Gastroesophageal sphincter (tissue), 3 donors: ENCODE measurements at regions not wholly inside any gene's neighbourhood (a gene's known extent, or its start where the extent isn't known, plus 50 kb on each side); places are given as distances from the start of the nearest gene placed in this dataset.

Experiments
- EP300 ChIP-seq: sonication (generic); formaldehyde crosslinking; IDR thresholded peaks from one replicate; pipeline ENCODE4 v1.6.1; 2017; ENCODE audit warnings: antibody characterized with exemption, mild to moderate bottlenecking
- POLR2A ChIP-seq, 2 donors: fragments of 450-650 bp; IDR thresholded peaks; one replicate each; pipeline ENCODE4 v1.6.1; 2017; ENCODE audit warnings: antibody characterized with exemption in 2 of 2, mild to moderate bottlenecking in 2 of 2, moderate library complexity in 1 of 2
- TF ChIP-seq, protein P1 (sequence below), 4 experiments: fragments of 200-600 bp in 2 of 4; fragments of 450-650 bp in 2 of 4; sonication (generic) in 1 of 4; IDR thresholded peaks; one replicate each; pipeline ENCODE4 v1.5.1; 2017 to 2019; ENCODE audit warnings: antibody characterized with exemption in 4 of 4, mild to moderate bottlenecking in 2 of 4, moderate library complexity in 2 of 4

GRCh38 chr2:193382583-193382982 is 1187.8 kb upstream of the TMEFF2 start:
- TF ChIP-seq, protein P1, sequence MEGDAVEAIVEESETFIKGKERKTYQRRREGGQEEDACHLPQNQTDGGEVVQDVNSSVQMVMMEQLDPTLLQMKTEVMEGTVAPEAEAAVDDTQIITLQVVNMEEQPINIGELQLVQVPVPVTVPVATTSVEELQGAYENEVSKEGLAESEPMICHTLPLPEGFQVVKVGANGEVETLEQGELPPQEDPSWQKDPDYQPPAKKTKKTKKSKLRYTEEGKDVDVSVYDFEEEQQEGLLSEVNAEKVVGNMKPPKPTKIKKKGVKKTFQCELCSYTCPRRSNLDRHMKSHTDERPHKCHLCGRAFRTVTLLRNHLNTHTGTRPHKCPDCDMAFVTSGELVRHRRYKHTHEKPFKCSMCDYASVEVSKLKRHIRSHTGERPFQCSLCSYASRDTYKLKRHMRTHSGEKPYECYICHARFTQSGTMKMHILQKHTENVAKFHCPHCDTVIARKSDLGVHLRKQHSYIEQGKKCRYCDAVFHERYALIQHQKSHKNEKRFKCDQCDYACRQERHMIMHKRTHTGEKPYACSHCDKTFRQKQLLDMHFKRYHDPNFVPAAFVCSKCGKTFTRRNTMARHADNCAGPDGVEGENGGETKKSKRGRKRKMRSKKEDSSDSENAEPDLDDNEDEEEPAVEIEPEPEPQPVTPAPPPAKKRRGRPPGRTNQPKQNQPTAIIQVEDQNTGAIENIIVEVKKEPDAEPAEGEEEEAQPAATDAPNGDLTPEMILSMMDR (IDR thresholded peaks at IDR 0.05): no peak
- no peak for TF ChIP-seq POLR2A (IDR thresholded peaks at IDR 0.05)
- no peak for TF ChIP-seq EP300
